GM19043 (cell line): ENCODE measurements at regions not wholly inside any gene's neighbourhood (a gene's known extent, or its start where the extent isn't known, plus 50 kb on each side); places are given as distances from the start of the nearest gene placed in this dataset.
"Not testable (repeated sequence)": the region's sequence is repeated elsewhere in the genome, so short reads cannot be mapped to it uniquely, and the experiment has no call there.

Experiments
- ATAC-seq: cut with Tn5 transposase; IDR thresholded peaks from one replicate; pipeline ENCODE4 v1.9.1; 2021; ENCODE audit warnings: low read depth; ENCODE audit not compliant: unreplicated experiment

DNA sequence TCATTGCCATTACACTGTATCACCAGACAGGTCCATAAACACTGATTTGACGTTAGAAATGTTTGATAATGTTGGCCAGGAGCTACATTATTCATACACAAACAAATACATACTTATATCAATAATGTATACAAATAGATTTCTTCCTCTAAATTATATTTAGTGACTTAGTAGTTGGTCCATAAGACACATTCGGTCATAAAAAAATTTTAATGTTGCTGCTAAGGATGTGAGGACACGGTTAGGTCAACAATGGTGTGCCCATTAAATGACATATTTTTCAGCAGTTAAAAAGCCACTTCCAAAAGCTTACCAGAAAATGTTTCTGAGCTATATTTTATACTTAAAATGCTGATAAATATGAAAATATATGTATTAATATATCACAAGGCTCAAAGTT lies 1148.7 kb upstream of the TMEM132C start:
- ATAC-seq, result no peak

DNA sequence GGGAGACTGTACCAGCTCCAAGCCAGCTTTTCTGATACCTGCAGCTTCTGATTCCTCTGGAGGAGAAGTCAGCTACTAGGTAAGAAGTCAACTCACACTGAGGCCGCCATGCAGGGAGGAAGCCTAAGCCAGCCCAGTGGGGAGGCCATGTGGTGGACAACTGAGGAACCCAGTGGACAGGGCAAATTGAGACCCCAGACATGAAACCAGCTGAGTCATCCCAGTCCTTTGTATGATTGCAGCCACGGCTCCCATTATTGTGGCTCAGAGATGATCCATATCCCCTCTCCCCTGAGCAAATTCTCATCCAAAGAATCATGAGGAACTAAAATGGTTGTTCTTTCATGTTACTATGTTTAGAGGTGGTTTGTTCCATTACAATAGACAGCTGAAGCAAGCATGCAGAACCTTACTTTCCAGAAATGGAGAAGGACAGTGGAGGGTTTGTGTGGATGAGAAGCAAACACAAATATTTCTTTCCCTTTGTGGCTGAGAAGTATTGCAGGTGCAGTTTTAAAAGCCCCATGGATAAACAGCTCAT lies 1147.3 kb upstream of the TMEM132C start:
- ATAC-seq, result no peak

GRCh38 chr12:127120851-127121250 lies 1146.1 kb upstream of the TMEM132C start:
- no peak for ATAC-seq

DNA sequence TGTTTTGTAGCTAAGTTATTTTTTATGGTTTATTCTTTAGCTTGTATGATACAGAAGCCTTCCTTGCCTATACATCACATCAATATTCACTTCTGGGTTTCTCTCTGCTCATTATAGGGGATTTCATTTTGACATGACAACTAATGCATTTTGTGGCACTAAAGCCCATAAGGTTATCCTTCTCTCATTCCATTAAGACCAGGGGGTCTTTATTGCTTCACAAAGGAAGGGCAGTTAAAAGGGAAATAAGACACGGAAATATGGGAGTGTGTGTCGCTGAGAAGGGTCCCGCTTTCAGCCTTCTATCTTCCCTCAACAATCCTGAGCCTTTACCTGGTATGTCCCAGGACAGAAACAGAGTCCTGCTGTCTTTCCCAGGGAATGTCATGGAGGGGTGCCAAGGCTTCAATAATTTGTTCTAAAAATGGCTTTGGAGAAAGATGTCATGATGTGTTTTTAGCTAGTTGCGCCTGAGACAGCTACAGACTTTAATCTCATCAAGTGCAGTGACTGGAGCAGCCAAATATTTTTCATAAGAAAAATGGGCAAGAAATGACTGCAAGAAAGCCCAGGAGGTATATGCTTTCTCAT lies 1145.4 kb upstream of the TMEM132C start:
- no peak for ATAC-seq

- peak; percentile 81 for ATAC-seq
Measured at GRCh38 chr12:127125607-127126259, 1141.2 kb upstream of the TMEM132C start.

DNA sequence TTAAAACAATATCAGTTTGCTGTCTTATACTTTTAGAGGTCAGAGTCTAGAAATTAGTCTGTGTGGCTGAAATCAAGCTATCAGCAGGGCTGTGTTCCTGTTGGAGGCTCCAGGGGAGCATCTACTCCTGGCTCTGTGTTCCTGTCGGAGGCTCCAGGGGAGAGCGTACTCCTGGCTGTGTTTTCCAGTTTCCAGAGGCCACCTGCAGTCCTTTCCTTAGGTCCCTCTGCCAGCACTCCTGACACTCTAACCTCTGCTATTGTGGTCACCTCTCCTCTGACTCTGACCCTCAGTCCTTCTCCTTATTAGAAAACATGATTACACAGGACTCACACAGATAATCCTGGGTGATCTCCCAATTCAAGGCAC lies 1140.7 kb upstream of the TMEM132C start:
- no peak for ATAC-seq

- no peak for ATAC-seq
Measured at GRCh38 chr12:127127897-127128296, 1139.1 kb upstream of the TMEM132C start.

DNA sequence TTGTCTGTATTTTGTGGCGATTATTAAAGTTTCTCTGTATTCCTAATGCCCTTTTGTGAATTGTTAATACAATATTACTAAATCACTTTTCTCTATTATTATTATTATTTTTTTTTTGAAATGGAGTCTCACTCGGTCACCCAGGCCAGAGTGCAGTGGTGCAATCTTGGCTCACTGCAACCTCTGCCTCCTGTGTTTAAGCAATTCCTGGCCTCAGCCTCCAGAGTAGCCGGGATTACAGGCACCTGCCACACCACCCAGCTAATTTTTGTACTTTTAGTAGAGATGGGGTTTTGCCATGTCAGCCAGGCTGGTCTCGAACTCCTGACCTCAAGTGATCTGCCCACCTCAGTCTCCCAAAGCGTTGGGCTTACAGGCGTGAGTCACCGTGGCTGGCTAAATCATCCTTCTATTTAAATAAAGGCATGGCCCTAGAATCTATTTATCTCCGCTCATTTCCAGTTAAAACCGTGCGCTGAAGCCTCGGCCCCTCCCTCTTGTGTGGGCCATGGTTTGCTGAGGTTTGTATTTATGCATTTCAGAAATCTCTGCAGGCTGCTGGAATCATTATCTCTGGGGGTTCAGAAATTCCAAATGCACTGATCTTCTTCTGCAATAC lies 1136.4 kb upstream of the TMEM132C start:
- no peak for ATAC-seq

GRCh38 chr12:127133675-127134335 lies 1133.2 kb upstream of the TMEM132C start:
- ATAC-seq, result no peak

GRCh38 chr12:127140864-127141484 lies 1126.0 kb upstream of the TMEM132C start:
- not testable (repeated sequence) for ATAC-seq

DNA sequence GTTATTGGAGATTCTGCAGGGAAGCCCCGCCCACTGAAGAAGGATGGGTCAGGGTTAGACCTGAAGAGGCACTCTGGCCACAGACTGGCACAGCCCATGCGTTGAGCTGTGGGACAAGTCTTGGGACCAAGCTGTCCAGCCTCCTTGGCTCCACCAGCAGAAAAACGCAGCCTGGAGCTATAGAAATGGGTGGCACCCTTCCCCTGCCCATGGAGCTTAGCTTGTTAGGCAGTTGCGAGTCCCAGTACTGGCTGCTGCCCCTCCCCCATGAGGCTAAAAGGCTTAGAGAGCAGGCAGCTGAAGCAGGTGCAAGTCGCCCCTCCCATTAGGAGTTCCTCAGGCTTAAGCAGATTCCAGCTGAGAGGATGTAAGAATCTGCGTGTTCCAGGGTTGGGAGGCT lies 1124.0 kb upstream of the TMEM132C start:
- no peak for ATAC-seq

GRCh38 chr12:127144770-127145169 lies 1122.2 kb upstream of the TMEM132C start:
- ATAC-seq, result no peak

- ATAC-seq, result no peak
Measured at GRCh38 chr12:127145241-127145928, 1121.6 kb upstream of the TMEM132C start.

DNA sequence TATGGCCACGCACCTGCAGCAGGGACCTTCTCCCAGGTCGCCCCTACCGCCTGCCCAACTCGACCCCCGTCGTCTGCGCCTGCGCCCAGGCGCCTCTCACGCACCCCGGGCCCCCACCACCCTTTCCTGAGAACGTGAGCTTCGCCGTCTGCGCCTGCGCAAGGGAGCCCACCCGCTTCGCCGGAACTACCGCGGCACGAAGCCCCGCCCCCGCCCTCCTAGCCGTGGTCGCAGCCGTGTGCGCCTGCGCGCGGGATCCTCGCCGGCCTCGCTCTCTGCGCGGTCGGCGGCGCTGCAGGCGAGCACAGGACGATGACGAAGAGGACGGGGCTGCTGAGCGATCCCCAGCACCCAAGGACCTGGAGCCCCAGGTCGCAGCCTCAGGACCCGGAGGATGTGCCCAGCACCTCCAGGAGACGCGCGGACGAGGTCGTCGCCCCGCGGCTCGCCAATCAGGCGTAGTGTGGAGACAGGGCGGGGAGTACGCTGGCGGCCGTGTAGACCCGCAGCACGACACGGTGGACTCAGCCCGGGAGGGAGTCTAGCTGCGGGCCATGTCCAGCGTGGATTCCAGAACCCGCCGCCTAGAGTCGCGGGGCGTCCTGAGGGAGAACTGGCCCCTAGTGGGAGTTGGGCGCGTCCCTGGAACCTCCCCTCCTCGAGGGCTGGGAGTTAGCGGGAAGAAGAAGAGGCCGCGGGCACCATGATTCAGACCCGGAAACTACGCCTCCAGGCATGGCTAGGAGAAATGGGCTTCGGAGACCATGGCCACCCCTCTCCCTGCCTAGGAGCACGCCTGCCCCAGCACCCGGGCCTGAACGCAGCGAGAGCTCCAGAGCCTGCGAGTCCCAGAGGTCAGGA lies 1120.8 kb upstream of the TMEM132C start:
- no peak for ATAC-seq

DNA sequence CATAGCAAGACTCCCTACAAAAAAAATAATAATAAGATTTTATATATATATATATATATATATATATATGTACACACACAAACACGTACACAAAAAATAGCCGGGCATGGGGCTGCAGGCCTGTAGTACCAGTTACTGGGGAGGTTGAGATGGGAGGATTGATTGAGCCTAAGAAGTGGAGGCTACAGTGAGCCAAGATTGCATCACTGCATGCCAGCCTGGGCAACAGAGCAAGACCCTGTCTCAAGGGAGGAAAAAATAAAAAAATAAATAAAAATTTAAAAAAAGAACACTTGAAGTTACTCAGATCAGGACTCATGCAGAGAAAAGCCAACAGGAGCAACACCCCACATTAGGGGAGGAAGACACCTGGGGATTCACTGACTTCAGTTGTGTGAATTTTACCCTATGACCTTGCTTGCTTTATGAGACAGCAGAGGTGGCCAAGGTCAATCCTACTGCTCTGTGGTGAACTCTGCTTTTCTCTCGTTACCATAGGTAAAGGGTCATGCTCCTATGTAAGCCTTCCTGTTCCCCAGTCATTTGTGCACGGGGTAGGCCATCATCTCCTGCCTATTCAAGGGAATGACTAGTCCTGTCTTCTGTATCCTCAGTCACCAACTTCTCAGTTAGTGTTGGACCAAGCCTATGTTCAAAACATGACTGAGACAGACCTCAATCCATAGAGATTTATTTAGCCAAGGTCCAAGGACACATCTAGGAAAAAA lies 1119.8 kb upstream of the TMEM132C start:
- no peak for ATAC-seq

DNA sequence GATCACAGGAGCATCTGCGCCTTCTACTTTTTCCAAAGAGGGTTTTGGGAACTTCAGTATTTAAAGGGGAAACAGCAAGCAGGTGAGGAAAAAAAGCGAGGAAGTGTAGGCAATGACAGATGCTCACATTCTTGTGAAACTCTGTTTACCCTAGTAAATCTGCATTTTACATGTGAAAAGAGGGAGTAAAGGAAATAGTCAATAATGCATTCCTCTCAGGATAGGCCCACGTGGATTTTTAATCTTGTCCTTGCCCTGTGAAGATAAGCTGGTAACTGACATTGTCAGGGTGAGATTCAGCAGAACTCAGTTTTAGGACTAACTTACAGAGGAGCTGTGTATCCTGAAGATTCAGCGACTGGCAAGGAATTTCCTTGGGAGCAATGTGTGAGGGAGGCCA lies 1119.2 kb upstream of the TMEM132C start:
- no peak for ATAC-seq

- no peak for ATAC-seq
Measured at GRCh38 chr12:127148318-127148717, 1118.7 kb upstream of the TMEM132C start.

DNA sequence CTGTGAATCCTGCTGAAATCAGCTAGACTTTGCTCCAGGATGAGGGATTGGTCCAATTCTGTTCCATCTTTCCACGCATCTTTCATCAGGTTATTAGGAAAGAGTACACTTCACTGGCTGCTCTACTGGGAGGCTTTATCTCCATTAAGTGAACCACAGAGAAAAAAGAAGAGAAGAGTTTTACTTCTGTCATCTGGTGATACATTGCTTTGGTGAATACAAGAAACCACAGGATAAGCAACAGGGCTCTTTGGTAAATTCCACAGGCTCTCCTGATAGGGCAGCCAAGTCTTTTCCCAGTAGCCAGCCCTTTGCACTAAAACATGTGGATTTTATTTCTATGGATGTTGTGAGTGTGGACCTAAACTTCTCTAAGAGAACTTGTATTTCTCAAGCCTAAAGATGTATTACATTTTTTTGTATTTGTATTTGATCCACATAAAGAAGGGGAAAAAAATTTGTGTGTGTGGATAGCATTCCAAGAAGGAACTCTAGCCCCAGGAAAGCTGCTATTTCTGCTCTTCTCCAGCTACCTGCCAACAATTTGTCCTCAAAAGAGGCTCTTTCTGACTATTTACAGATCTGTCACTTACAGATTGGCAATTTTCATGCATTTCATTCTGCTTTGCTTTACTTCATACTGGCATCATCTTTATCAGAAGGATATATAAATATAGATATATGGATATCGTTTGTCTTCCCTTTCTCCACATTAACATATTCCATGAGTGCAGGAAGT lies 1117.6 kb upstream of the TMEM132C start:
- no peak for ATAC-seq
